ENCODE measurements at regions not wholly inside any gene's neighbourhood (a gene's known extent, or its start where the extent isn't known, plus 50 kb on each side); places are given as distances from the start of the nearest gene placed in this dataset.

- TF ChIP-seq CTCF (IDR thresholded peaks at IDR 0.05) (no peak), REST (IDR thresholded peaks at IDR 0.05; ENCODE audit: insufficient read depth in 1 of 2, low read depth in 2 of 2, low read length in 1 of 2) (no peak)
These were observed 190.4 kb downstream of the AHR start for GRCh38 chr7:17488829-17489228.
